CD14-positive monocyte (primary cell): ENCODE measurements at regions not wholly inside any gene's neighbourhood (a gene's known extent, or its start where the extent isn't known, plus 50 kb on each side); places are given as distances from the start of the nearest gene placed in this dataset.

ENCODE experiments used
- DNase-seq, 3 donors: peaks; one replicate each; pipeline ENCODE4 v3.0.0-alpha.2; 2011 to 2022
- H2AFZ ChIP-seq: 2 replicates; pipeline ENCODE4 v1.6.0; 2012; ENCODE audit warnings: mild to moderate bottlenecking, low read depth, low read length, inconsistent platforms; ENCODE audit not compliant: insufficient read depth, poor library complexity, severe bottlenecking
- H3K27ac ChIP-seq, 2 donors: 1 replicate in 1 of 2; 2 replicates in 1 of 2; pipeline ENCODE4 v1.5.1; 2012 to 2013; ENCODE audit warnings: low read length in 2 of 2, control low read depth in 1 of 2, inconsistent platforms in 1 of 2, low read depth in 1 of 2, mild to moderate bottlenecking in 1 of 2
- H3K27me3 ChIP-seq, 2 donors: one replicate each; pipeline versions ENCODE4 v1.6.0 to v1.6.1; 2011 to 2013; ENCODE audit warnings: low read length in 2 of 2; ENCODE audit not compliant: control insufficient read depth in 2 of 2, insufficient read depth in 2 of 2
- H3K36me3 ChIP-seq, 2 donors: replicated peaks in 1 of 2; 1 replicate in 1 of 2; 2 replicates in 1 of 2; pipeline versions ENCODE4 v1.5.1 to v1.6.1; 2012 to 2013; ENCODE audit warnings: low read length in 2 of 2, control low read depth in 1 of 2, inconsistent platforms in 1 of 2, mild to moderate bottlenecking in 1 of 2; ENCODE audit not compliant: insufficient read depth in 2 of 2, control insufficient read depth in 1 of 2
- H3K4me1 ChIP-seq, 2 donors: 1 replicate in 1 of 2; 2 replicates in 1 of 2; pipeline versions ENCODE4 v1.5.1 to v1.6.1; 2012 to 2013; ENCODE audit warnings: low read length in 2 of 2, control low read depth in 1 of 2, inconsistent platforms in 1 of 2, mild to moderate bottlenecking in 1 of 2, moderate library complexity in 1 of 2; ENCODE audit not compliant: insufficient read depth in 2 of 2, control insufficient read depth in 1 of 2
- H3K4me2 ChIP-seq: replicated peaks from 2 replicates; pipeline ENCODE3; 2012; ENCODE audit warnings: low read length, moderate library complexity, mild to moderate bottlenecking; ENCODE audit not compliant: poor library complexity, severe bottlenecking; ENCODE audit errors: extremely low read depth
- H3K4me3 ChIP-seq, 3 experiments: fragments of 200-600 bp in 1 of 3; sonication (generic) in 1 of 3; replicated peaks in 1 of 3; 1 replicate in 2 of 3; 2 replicates in 1 of 3; pipeline ENCODE4 v1.5.1; 2011 to 2013; ENCODE audit warnings: low read length in 3 of 3, mild to moderate bottlenecking in 3 of 3, control low read depth in 2 of 3, low read depth in 2 of 3, inconsistent platforms in 1 of 3, moderate library complexity in 1 of 3
- H3K79me2 ChIP-seq: 2 replicates; pipeline ENCODE4 v1.6.0; 2012; ENCODE audit warnings: mild to moderate bottlenecking, control low read depth, inconsistent platforms, low read length, moderate library complexity; ENCODE audit not compliant: insufficient read depth
- H3K9ac ChIP-seq: 2 replicates; pipeline ENCODE4 v1.6.0; 2017; ENCODE audit warnings: low read length, mild to moderate bottlenecking; ENCODE audit not compliant: insufficient read depth, poor library complexity, severe bottlenecking
- H3K9me3 ChIP-seq, 2 donors: replicated peaks in 1 of 2; 1 replicate in 1 of 2; 2 replicates in 1 of 2; pipeline versions ENCODE4 v1.5.1 to v1.6.1; 2012 to 2013; ENCODE audit warnings: low read length in 2 of 2, control low read depth in 1 of 2; ENCODE audit not compliant: control insufficient read depth in 1 of 2, insufficient read depth in 1 of 2
- H4K20me1 ChIP-seq: 2 replicates; pipeline ENCODE4 v1.6.0; 2012; ENCODE audit warnings: mild to moderate bottlenecking, low read length, control low read depth, moderate library complexity; ENCODE audit not compliant: insufficient read depth
- H3K27ac Mint-ChIP-seq, 7 donors: one replicate each; pipeline ENCODE4 v1.8.0; 2020; ENCODE audit warnings: mild to moderate bottlenecking in 7 of 7, mixed read lengths in 7 of 7, moderate library complexity in 6 of 7, inconsistent platforms in 2 of 7
- H3K27me3 Mint-ChIP-seq, 3 donors: one replicate each; pipeline ENCODE4 v1.8.0; 2021 to 2022; ENCODE audit warnings: low read depth in 3 of 3, mild to moderate bottlenecking in 3 of 3, mixed read lengths in 3 of 3, moderate library complexity in 3 of 3, inconsistent platforms in 1 of 3
- H3K36me3 Mint-ChIP-seq, 2 donors: one replicate each; pipeline ENCODE4 v1.8.0; 2020; ENCODE audit warnings: mixed read lengths in 2 of 2, inconsistent platforms in 1 of 2, mild to moderate bottlenecking in 1 of 2
- H3K4me1 Mint-ChIP-seq: one replicate; pipeline ENCODE4 v1.8.0; 2020; ENCODE audit warnings: mild to moderate bottlenecking, mixed read lengths
- H3K4me3 Mint-ChIP-seq, 2 donors: one replicate each; pipeline ENCODE4 v1.8.0; 2020; ENCODE audit warnings: mild to moderate bottlenecking in 2 of 2, mixed read lengths in 2 of 2, moderate library complexity in 1 of 2
- H3K9me3 Mint-ChIP-seq, 7 donors: one replicate each; pipeline ENCODE4 v1.8.0; 2020 to 2022; ENCODE audit warnings: mixed read lengths in 7 of 7, mild to moderate bottlenecking in 6 of 7, moderate library complexity in 6 of 7, inconsistent platforms in 2 of 7
- CTCF ChIP-seq: fragments of 200-600 bp; IDR thresholded peaks from one replicate; pipeline ENCODE4 v1.8.0; 2022; ENCODE audit warnings: antibody characterized with exemption, mild to moderate bottlenecking
- WGBS: methylation state at CpG from one replicate; pipeline ENCODE4 v1.1.5; 2013; ENCODE audit warnings: missing lambda C conversion rate; ENCODE audit not compliant: insufficient coverage; 5-methylcytosine and 5-hydroxymethylcytosine counted together
- intact Hi-C, 2 donors: fragments of 100-400 bp; cut with micrococcal nuclease; formaldehyde crosslinking; loops; one replicate each; pipeline versions ENCODE4 v1.15.0 to v1.15.1; 2023

GRCh38 chr20:60256811-60257210, 298.6 kb downstream of the CDH26 start:
- Mint-ChIP-seq H3K27ac (no peak overlapping the region), H3K4me3 (no peak overlapping the region), H3K27me3 (peaks cover 0 to 2% (median 0%) of the 10 kb centered on the region in 3 donors), H3K9me3 (peaks cover 0 to 2% (median 0%) of the 10 kb centered on the region in 7 donors), H3K4me1 (peaks cover 7% of the 10 kb centered on the region), H3K36me3 (peaks cover 3 to 9% of the 10 kb centered on the region in 2 donors)
- intact Hi-C loops: loop anchor here in 1 of 2 donors (10.0 kb wide), 1 partner anchor 112 kb away; no protein-coding TSS in a partner anchor
- Histone ChIP-seq H2AFZ (no peak overlapping the region), H3K4me3 (no peak overlapping the region), H3K9me3 (no peaks in the 10 kb centered on the region), H3K27me3 (no peaks in the 10 kb centered on the region), H3K4me1 (no peaks in the 10 kb centered on the region), H3K79me2 (no peaks in the 10 kb centered on the region), H3K36me3 (no peaks in the 10 kb centered on the region), H3K9ac (no peak overlapping the region), H3K27ac (no peak overlapping the region), H4K20me1 (no peaks in the 10 kb centered on the region), H3K4me2 (no peak overlapping the region)
- 94% methylated on average over 6 of the region's 6 CpGs for WGBS
- no peak for DNase-seq
- TF ChIP-seq CTCF: no peak

GRCh38 chr20:60257671-60258070, 299.4 kb downstream of the CDH26 start:
- Mint-ChIP-seq H3K4me1 (peaks cover 7% of the 10 kb centered on the region), H3K4me3 (no peak overlapping the region), H3K9me3 (peaks cover 0 to 2% (median 0%) of the 10 kb centered on the region in 7 donors), H3K27me3 (peaks cover 0 to 2% (median 0%) of the 10 kb centered on the region in 3 donors), H3K27ac (peak overlapping the region in 1 of 7 donors; percentile 78), H3K36me3 (peaks cover 3 to 9% of the 10 kb centered on the region in 2 donors)
- no peak overlapping the region for H3K27ac ChIP-seq
- no peak overlapping the region for H3K4me3 ChIP-seq
- no peak overlapping the region for H3K4me2 ChIP-seq
- no peaks in the 10 kb centered on the region for H3K4me1 ChIP-seq
- H3K36me3 ChIP-seq: no peaks in the 10 kb centered on the region
- H3K9me3 ChIP-seq: no peaks in the 10 kb centered on the region
- no peak overlapping the region for H2AFZ ChIP-seq
- H3K9ac ChIP-seq: no peak overlapping the region
- 94% methylated on average over 2 of the region's 3 CpGs for WGBS
- H4K20me1 ChIP-seq: no peaks in the 10 kb centered on the region
- no peak for TF ChIP-seq CTCF
- intact Hi-C loops: loop anchor here in 1 of 2 donors (10.0 kb wide), 1 partner anchor 113 kb away; no protein-coding TSS in a partner anchor
- H3K79me2 ChIP-seq: no peaks in the 10 kb centered on the region
- no peak for DNase-seq
- H3K27me3 ChIP-seq: no peaks in the 10 kb centered on the region
